NCI-H510A (cell line): ENCODE measurements at regions not wholly inside any gene's neighbourhood (a gene's known extent, or its start where the extent isn't known, plus 50 kb on each side); places are given as distances from the start of the nearest gene placed in this dataset.
A peak's percentile ranks its signal among the peaks of the same experiment; 100 is the strongest.

ENCODE experiments used
- DNase-seq: peaks from one replicate; lab custom pipeline; 2025; lab: John Stamatoyannopoulos, UW

DNA sequence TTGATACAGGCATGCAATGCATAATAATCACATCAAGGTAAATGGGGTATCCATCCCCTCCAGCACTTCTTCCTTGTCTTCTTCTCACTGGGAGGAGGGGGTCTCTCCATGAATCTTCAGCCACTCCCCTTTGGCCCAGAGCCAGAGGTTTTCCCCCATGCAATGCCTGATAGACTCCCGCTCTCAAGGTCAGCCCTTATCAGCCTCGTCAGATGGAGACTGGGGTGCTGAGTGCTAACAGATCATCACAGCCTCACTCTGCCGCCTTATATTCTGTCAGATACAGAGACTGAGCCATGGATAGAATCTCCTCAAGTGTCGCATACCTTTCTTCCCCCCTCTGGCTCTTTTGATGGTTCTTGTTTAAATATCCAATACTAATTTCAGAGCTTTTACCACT lies 503.1 kb downstream of the AACS start:
- no peak for DNase-seq

DNA sequence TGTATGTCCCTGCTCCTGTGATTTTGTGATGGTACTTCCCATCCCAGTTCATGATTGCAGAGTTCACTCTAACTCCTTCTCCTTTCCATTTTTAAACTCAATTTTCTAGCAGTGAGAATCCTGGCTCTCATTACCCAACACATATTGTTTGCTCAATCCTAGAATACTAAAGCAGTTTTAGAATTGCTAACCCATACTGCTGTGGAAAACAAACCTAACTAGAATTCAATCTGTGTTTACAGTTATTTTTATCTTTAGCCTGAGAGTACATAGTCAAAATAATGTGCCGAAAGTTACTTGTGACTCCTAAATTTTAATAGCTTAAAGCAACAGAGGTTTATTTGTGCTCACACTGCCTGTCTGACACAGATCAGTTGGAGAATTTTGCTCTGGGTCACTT lies 508.0 kb downstream of the AACS start:
- DNase-seq: no peak

DNA sequence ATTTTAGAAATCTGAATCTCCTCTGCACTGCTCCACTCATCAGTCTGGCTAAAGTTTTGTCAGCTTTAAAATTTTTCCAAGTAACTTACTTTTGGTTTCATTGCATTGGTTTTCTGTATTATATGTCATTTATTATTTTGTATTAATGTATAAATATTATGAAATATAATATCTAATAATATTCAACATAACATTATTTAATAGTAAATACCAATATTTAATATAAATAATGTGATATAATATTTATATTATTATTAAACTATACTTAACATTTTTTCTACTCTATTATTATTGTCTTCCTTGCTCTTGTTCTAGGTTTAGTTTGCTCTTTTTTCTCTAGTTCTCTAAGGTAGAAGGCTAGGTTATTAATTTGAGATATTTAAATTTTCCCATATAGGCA lies 512.1 kb downstream of the AACS start:
- DNase-seq: no peak

- DNase-seq: no peak
These were observed 514.7 kb downstream of the AACS start for GRCh38 chr12:125579916-125580315.

- no peak for DNase-seq
These were observed 517.8 kb downstream of the AACS start for GRCh38 chr12:125583071-125583470.

DNA sequence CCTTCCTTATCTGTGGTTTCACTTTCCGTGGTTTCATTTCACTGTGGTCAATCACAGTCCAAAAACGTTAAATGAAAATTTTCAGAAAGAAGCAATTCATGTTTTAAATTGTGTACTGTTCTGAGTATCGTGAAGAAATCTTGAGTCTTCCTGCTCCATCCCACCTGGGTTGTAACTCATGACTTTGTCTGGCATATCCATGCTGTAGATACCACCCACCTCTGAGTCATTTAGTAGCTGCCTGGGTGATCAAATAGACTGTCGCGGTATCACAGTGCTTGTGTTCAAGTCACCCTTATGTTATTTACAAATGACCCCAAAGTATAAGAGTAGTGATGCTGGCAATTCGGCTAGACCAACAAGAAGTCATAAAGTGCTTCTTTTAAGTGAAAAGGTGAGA lies 521.2 kb downstream of the AACS start:
- DNase-seq: no peak

DNA sequence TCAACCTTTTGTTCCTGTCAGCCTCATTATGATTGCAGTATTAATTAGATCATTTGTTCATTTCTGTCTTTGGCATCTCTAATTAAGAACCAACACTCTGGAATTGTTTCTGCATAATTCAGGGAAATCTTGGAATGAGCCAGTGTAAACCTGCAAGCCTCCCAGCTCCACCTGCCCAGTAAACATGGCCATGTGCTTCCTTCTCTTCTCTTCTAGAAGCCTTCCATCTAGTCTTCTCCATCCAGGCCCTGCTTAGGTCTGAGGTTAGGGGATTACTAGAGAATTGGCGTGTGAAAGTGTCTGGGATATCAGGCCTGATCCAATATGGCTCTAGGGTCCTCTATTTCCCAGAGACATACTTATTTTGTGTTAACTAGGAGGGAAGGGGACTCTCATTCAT lies 528.0 kb downstream of the AACS start:
- DNase-seq: no peak

DNA sequence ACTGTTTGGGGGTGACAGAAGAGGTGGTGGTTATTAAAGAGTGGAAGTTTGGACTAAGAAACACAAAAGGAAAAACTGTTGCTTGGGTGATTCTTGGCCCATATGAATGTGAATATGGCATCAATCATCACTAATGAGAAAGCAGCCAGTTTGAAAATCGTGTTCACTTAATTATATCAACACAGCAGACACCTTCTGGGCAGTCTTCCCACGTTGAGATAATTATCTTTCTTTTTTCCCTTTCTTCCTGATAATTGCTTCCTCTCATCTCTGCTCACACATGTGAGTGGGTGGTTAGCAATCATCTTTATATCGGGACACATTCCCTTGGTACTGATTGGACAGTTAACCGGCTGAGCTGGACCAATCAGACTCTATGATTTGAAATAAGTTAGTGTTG lies 539.7 kb downstream of the AACS start:
- no peak for DNase-seq

- DNase-seq: no peak
These were observed 541.1 kb downstream of the AACS start for GRCh38 chr12:125606312-125606711.

DNA sequence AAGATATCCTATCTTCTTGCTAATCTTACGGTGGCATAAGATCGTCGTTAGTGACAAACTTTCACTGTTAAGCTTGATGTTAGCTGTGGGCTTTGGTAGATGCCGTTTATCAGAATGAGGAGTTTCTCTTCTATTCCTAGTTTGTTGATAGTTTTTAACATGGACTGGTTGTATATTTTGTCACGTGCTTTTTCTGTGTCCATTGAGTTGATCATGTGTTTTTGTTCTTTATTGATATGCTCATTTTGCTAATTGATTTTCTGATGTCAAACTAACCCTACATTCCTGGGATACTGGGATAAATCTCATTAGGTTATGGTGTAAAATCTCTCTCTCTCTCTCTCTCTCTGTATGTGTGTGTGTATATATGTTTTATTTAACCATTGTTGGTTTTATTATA lies 545.1 kb downstream of the AACS start:
- DNase-seq: no peak

GRCh38 chr12:125610971-125611370 lies 545.7 kb downstream of the AACS start:
- no peak for DNase-seq

GRCh38 chr12:125614058-125614457 lies 548.8 kb downstream of the AACS start:
- no peak for DNase-seq

- no peak for DNase-seq
These were observed 554.5 kb downstream of the AACS start for GRCh38 chr12:125619723-125620122.

DNA sequence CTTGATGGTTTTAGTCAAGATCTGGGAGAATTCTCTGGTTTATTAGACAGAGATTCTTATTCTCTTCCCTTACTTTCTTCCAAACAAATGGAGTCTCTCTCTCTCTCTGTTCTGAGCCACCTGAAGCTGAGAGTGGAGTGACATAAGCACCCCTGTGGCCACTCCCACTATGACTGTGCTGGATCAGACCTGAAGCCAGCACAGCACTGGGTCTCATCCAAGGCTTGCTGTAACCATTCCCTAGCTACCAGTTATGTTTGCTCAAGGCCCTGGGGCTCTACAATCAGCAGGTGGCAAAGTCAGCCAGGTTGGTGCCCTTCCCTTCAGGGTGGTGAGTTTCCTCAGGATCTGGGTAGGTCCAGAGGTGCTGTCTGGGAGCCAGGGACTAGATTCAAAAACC lies 568.5 kb downstream of the AACS start:
- peak; percentile 14 for DNase-seq

- no peak for DNase-seq
These were observed 569.6 kb downstream of the AACS start for GRCh38 chr12:125634813-125635212.

DNA sequence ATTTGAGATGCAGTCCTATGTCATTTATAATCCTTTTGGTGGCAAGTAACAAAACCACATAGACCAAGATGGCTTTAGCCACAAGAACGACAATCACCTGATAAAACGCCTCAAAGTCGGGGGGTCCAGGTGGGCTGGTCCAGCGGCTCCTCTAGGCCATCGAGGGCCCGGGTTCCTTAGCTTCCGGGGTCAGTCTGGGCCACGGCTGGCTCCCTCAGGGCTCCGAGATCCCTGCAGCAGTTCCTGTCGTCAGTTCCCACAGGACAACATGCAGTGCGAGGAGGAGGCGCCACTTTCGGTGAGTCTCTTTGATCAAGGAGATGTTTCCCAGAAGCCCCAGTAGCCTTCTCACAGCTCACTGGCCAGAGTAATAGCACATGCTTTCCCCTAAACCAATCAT lies 574.6 kb downstream of the AACS start:
- no peak for DNase-seq

- DNase-seq: no peak
These were observed 577.8 kb downstream of the AACS start for GRCh38 chr12:125643055-125643454.

GRCh38 chr12:125645724-125646123 lies 580.5 kb downstream of the AACS start:
- no peak for DNase-seq

DNA sequence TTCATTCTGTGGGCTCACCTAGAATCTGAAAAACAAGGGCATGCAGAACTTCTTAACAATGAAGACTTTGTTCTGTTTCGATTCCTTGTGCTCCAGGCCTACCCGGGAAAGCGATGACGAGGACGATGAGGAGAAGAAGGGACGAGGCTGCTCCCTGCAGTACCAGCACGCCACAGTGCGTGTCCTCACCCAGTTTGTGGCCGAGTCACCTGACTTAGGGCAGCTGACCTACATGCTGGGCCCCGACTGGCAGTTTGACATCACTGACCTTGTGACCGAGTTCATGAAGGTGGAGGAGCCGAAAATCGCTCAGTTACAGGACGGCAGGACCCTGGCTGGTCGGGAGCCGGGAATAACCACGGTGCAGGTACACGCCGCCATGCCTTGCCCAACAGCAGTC lies 585.4 kb downstream of the AACS start:
- no peak for DNase-seq

GRCh38 chr12:125651625-125652024 lies 586.4 kb downstream of the AACS start:
- DNase-seq: no peak

DNA sequence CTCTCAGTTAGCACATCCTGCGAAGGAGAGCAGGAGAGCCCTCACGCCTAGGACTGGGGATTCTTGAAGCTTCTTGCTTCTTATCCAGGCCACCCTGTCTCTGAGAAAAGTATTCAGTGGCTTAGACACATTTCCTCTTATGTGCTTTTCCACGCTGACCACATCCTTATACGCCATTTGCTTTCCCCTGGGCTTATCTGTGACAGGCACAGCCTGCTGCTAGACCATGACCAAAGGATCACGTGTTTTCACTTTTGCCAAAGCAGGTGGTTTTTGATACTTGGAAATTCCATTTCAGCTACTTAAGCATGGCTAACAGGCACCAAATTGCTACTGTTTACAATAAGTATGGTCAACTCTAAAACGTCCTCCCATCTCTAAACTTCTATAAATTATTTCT lies 587.4 kb downstream of the AACS start:
- DNase-seq: no peak

DNA sequence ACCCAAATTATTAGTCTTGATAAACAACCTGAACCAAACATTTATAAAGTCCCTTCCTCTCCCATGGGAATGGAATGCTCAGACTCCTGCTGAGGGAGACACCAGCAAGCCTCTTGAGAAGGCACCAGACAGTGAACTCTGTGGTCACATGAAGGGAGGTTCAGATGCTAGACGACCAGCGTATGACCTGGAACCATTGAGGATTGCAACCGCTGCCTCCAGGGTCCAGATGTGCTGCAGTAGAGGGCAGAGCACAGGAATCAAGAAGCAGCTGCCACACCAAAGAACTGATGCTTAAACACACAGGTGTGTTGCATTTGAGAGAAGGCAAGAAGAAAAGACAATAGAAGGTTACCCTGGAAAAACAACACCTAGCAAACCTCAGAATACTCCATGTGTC lies 592.4 kb downstream of the AACS start:
- no peak for DNase-seq

DNA sequence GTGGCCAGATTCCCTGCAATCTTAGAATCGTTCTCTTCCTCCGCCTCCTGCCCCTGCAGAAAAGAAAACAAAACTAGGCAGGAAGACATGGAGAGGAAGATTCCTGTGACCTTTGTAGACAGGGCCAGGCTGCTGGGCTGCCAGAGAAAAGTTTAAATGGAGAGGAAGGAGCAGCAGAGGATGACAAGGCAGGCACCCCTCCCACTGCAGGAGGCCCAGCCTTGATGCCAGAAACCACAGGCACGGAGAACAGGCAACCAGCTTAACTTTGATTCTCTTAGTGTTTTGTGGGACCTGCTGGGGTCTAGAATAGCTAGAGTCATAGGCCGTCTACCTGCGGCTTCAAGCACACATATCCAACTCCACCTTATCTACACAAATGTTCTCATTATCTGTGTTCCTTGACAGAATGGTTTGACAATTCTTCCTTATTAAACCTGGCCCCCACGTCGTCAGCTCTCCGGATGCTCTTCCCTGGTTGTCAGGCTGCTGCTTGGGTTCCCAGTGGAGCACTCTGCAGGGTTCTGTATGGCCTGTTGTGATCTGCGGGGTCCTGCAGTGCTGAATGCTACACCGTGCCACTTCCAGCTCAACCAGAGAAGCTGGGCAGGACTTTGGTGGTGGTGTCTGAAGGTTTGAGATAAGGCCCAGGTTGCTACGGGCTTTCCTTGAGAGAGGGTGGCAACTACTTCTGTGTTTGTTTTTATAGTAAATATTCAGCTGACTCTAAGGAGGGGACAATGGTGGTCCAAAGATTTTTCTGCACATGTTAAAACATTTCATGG lies 609.5 kb downstream of the AACS start:
- DNase-seq: no peak

- DNase-seq: no peak
These were observed 611.1 kb downstream of the AACS start for GRCh38 chr12:125676366-125676765.
